ENCODE measurements at regions not wholly inside any gene's neighbourhood (a gene's known extent, or its start where the extent isn't known, plus 50 kb on each side); places are given as distances from the start of the nearest gene placed in this dataset.

DNA sequence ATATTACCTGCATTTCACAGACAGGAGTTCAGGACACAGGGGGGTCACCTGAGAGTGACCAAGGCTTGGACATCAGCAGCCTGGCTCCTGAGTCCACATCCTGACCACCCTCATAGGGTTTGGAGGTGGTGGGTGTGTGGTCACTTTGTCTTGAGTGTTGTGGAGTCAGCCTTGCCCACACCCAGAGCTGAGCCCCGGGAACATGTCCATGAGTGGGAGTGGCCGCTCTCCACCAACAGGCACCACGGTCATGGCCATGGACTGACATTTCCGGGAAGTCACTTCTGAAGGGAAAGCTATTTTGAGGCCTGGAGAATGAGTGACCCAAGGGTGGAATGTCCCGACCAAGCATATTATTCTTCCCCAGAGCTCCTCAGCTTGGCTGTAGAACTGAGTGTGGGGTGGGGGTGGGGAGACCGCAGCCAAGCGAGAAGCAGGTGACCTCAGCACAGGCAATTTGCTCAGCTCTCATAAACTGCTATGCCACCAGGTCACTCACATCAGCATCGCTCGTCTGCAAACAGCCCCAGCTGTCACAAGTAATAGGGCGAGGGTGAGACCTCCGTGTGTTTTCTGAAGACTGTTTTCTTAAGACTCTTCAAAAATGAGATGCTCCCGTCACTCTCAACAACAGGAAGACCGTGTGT, 348.6 kb upstream of the CDH4 start:
- TF ChIP-seq, protein P1, sequence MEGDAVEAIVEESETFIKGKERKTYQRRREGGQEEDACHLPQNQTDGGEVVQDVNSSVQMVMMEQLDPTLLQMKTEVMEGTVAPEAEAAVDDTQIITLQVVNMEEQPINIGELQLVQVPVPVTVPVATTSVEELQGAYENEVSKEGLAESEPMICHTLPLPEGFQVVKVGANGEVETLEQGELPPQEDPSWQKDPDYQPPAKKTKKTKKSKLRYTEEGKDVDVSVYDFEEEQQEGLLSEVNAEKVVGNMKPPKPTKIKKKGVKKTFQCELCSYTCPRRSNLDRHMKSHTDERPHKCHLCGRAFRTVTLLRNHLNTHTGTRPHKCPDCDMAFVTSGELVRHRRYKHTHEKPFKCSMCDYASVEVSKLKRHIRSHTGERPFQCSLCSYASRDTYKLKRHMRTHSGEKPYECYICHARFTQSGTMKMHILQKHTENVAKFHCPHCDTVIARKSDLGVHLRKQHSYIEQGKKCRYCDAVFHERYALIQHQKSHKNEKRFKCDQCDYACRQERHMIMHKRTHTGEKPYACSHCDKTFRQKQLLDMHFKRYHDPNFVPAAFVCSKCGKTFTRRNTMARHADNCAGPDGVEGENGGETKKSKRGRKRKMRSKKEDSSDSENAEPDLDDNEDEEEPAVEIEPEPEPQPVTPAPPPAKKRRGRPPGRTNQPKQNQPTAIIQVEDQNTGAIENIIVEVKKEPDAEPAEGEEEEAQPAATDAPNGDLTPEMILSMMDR (IDR thresholded peaks at IDR 0.05): no peak
- TF ChIP-seq POLR2A (IDR thresholded peaks at IDR 0.05) (no peak), POLR2AphosphoS5 (IDR thresholded peaks at IDR 0.05) (no peak)

All from stomach (tissue), 4 donors.